CD4-positive, alpha-beta T cell (primary cell): ENCODE measurements at regions not wholly inside any gene's neighbourhood (a gene's known extent, or its start where the extent isn't known, plus 50 kb on each side); places are given as distances from the start of the nearest gene placed in this dataset.

Experiments
- ATAC-seq: fragments of 200-7000 bp; cut with Tn5 transposase; one replicate; pipeline ENCODE4 v1.10.0; 2022; ENCODE audit warnings: mild to moderate bottlenecking; ENCODE audit not compliant: poor library complexity
- CTCF ChIA-PET: fragments of 350-600 bp; sonication (Branson Sonifier 250); formaldehyde crosslinking; loops from one replicate; lab custom pipeline; 2021; ENCODE audit warnings: antibody characterized with exemption, inconsistent platforms; lab: Charles Lee
- POLR2A ChIA-PET: fragments of 350-600 bp; sonication (Branson Sonifier 250); formaldehyde crosslinking; loops from one replicate; lab custom pipeline; 2021; ENCODE audit warnings: antibody characterized with exemption, inconsistent platforms; lab: Charles Lee
- DNase-seq, 14 experiments: peaks; one replicate each; pipeline ENCODE4 v3.0.0-alpha.2; 2013 to 2020; ENCODE audit warnings: mixed read lengths in 2 of 14
- H3K27ac ChIP-seq, 2 donors: one replicate each; pipeline versions ENCODE4 v1.5.1 to v1.7.0; 2013; ENCODE audit warnings: low read length in 2 of 2, low read depth in 1 of 2, mild to moderate bottlenecking in 1 of 2
- H3K27me3 ChIP-seq, 2 experiments: 1 replicate in 1 of 2; 2 replicates in 1 of 2; pipeline versions ENCODE4 v1.6.1 to v1.7.0; 2013; ENCODE audit warnings: low read length in 2 of 2, control low read depth in 1 of 2, mild to moderate bottlenecking in 1 of 2, moderate library complexity in 1 of 2; ENCODE audit not compliant: insufficient read depth in 2 of 2, control insufficient read depth in 1 of 2
- H3K36me3 ChIP-seq: one replicate; pipeline ENCODE4 v1.6.1; 2013; ENCODE audit warnings: low read length, control low read depth; ENCODE audit not compliant: insufficient read depth
- H3K4me1 ChIP-seq: one replicate; pipeline ENCODE4 v1.6.1; 2013; ENCODE audit warnings: low read length, control low read depth; ENCODE audit not compliant: insufficient read depth
- H3K4me3 ChIP-seq: one replicate; pipeline ENCODE4 v1.5.1; 2013; ENCODE audit warnings: mild to moderate bottlenecking, low read length, moderate library complexity
- H3K9me3 ChIP-seq, 2 experiments: 1 replicate in 1 of 2; 2 replicates in 1 of 2; pipeline versions ENCODE4 v1.6.1 to v1.7.0; 2013; ENCODE audit warnings: low read length in 2 of 2, mild to moderate bottlenecking in 2 of 2, control low read depth in 1 of 2, moderate library complexity in 1 of 2; ENCODE audit not compliant: control insufficient read depth in 1 of 2, insufficient read depth in 1 of 2
- H3K27ac Mint-ChIP-seq: one replicate; pipeline ENCODE4 v1.8.0; 2020; ENCODE audit warnings: mixed read lengths
- H3K27me3 Mint-ChIP-seq: one replicate; pipeline ENCODE4 v1.8.0; 2021; ENCODE audit warnings: mixed read lengths
- H3K36me3 Mint-ChIP-seq: one replicate; pipeline ENCODE4 v1.8.0; 2021; ENCODE audit warnings: low read depth, mixed read lengths
- H3K4me1 Mint-ChIP-seq: one replicate; pipeline ENCODE4 v1.8.0; 2021; ENCODE audit warnings: low read depth, mixed read lengths
- H3K4me3 Mint-ChIP-seq: one replicate; pipeline ENCODE4 v1.8.0; 2020; ENCODE audit warnings: mild to moderate bottlenecking, mixed read lengths
- H3K9me3 Mint-ChIP-seq: one replicate; pipeline ENCODE4 v1.8.0; 2020; ENCODE audit warnings: mixed read lengths
- CTCF ChIP-seq: fragments of 200-600 bp; IDR thresholded peaks from one replicate; pipeline ENCODE4 v1.8.0; 2022; ENCODE audit warnings: antibody characterized with exemption, mild to moderate bottlenecking
- intact Hi-C, 2 experiments: fragments of 100-400 bp; cut with DNase I in 1 of 2; cut with micrococcal nuclease in 1 of 2; formaldehyde crosslinking; loops; one replicate each; pipeline versions ENCODE4 v1.15.1 to v1.9.0; 2023 to 2025; cut with DNase I, micrococcal nuclease

- H3K4me1 ChIP-seq, result no peaks in the 10 kb centered on the region
- no peaks in the 10 kb centered on the region for H3K4me1 Mint-ChIP-seq
- no peak for TF ChIP-seq CTCF
- no peak for ATAC-seq
- intact Hi-C loops, result no loop called here
- no peaks in the 10 kb centered on the region for H3K36me3 Mint-ChIP-seq
- H3K27me3 ChIP-seq, result no peaks in the 10 kb centered on the region
- H3K9me3 Mint-ChIP-seq, result peaks cover 17% of the 10 kb centered on the region
- no peak for DNase-seq
- H3K36me3 ChIP-seq, result no peaks in the 10 kb centered on the region
- no peak overlapping the region for H3K4me3 ChIP-seq
- H3K27ac Mint-ChIP-seq, result no peak overlapping the region
- POLR2A ChIA-PET, result no interaction called here
- H3K27ac ChIP-seq, result no peak overlapping the region
- CTCF ChIA-PET, result no interaction called here
- H3K27me3 Mint-ChIP-seq, result no peaks in the 10 kb centered on the region
- H3K4me3 Mint-ChIP-seq, result no peak overlapping the region
- H3K9me3 ChIP-seq, result no peaks in the 10 kb centered on the region
Observed at GRCh38 chr2:140067661-140068060, 1287.5 kb upstream of the NXPH2 start.

GRCh38 chr2:140064243-140064642, 1284.1 kb upstream of the NXPH2 start:
- intact Hi-C loops, result no loop called here
- TF ChIP-seq CTCF, result no peak
- no peaks in the 10 kb centered on the region for H3K36me3 ChIP-seq
- H3K27me3 ChIP-seq, result no peaks in the 10 kb centered on the region
- DNase-seq (no peak), ATAC-seq (no peak)
- ChIA-PET CTCF (no interaction called here), POLR2A (no interaction called here)
- H3K4me1 ChIP-seq, result no peaks in the 10 kb centered on the region
- Mint-ChIP-seq H3K27ac (no peak overlapping the region), H3K4me1 (no peaks in the 10 kb centered on the region), H3K9me3 (peaks cover 18% of the 10 kb centered on the region), H3K27me3 (no peaks in the 10 kb centered on the region), H3K36me3 (no peaks in the 10 kb centered on the region), H3K4me3 (no peak overlapping the region)
- peaks cover 0 to under 1% of the 10 kb centered on the region in 2 experiments for H3K9me3 ChIP-seq
- no peak overlapping the region for H3K4me3 ChIP-seq
- H3K27ac ChIP-seq, result no peak overlapping the region

DNA sequence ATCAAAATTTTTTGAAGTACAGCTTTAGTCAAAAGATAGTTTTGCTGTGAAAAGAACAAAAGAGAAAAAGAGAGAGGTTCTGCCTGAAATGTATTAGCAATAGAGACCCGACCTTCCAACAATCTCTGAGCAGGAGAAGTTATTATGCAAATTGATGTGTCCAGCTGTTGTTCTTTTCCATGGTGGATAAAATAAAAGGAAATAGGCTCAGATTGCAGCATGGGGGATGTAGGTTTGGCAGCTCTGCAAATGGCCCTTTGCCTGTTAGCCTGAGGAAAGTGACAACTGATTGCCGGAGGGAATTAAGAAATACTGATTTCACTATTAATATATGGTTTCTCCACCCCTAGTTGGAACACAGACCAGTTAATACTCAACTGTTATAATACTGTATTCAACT, 1283.2 kb upstream of the NXPH2 start:
- Mint-ChIP-seq H3K4me1 (no peaks in the 10 kb centered on the region), H3K36me3 (no peaks in the 10 kb centered on the region), H3K27ac (no peak overlapping the region), H3K4me3 (no peak overlapping the region), H3K27me3 (no peaks in the 10 kb centered on the region), H3K9me3 (peaks cover 17% of the 10 kb centered on the region)
- ChIA-PET CTCF (no interaction called here), POLR2A (no interaction called here)
- no peak for TF ChIP-seq CTCF
- ATAC-seq, result no peak
- intact Hi-C loops, result no loop called here
- H3K4me3 ChIP-seq, result no peak overlapping the region
- peaks cover 0 to 6% of the 10 kb centered on the region in 2 experiments for H3K9me3 ChIP-seq
- H3K36me3 ChIP-seq, result no peaks in the 10 kb centered on the region
- no peak overlapping the region for H3K27ac ChIP-seq
- H3K4me1 ChIP-seq, result no peaks in the 10 kb centered on the region
- no peaks in the 10 kb centered on the region for H3K27me3 ChIP-seq
- no peak for DNase-seq
